GM12878 (cell line): ENCODE measurements at regions not wholly inside any gene's neighbourhood (a gene's known extent, or its start where the extent isn't known, plus 50 kb on each side); places are given as distances from the start of the nearest gene placed in this dataset.

Source experiments
- CREB1 ChIP-seq: IDR thresholded peaks from 2 replicates; pipeline ENCODE4 v1.6.1; 2012; ENCODE audit warnings: low read depth, mild to moderate bottlenecking, inconsistent platforms
- E4F1 ChIP-seq: fragments of 450-650 bp; IDR thresholded peaks from 2 replicates; pipeline ENCODE4 v1.6.1; 2018; ENCODE audit warnings: borderline replicate concordance, mild to moderate bottlenecking; ENCODE audit not compliant: partially characterized antibody
- MEF2B ChIP-seq: fragments of 450-650 bp; IDR thresholded peaks from 2 replicates; pipeline ENCODE4 v1.6.1; 2018; ENCODE audit warnings: mild to moderate bottlenecking, moderate library complexity; ENCODE audit not compliant: partially characterized antibody, poor library complexity, severe bottlenecking
- REST ChIP-seq: IDR thresholded peaks from 2 replicates; pipeline ENCODE4 v1.6.1; 2012; ENCODE audit warnings: mild to moderate bottlenecking, low read depth, low read length
- ZBTB40 ChIP-seq: fragments of 450-650 bp; IDR thresholded peaks from 2 replicates; pipeline ENCODE4 v1.6.1; 2016; ENCODE audit warnings: mild to moderate bottlenecking, moderate library complexity, borderline replicate concordance

GRCh38 chr6:61592238-61592637 is 693.8 kb downstream of the KHDRBS2 start (continued):
- TF ChIP-seq E4F1 (no peak), CREB1 (no peak), ZBTB40 (no peak), REST (no peak), MEF2B (no peak)
- TF ChIP-seq, all 136 proteins: peak for 0
